NCI-H748 (cell line): ENCODE measurements at regions not wholly inside any gene's neighbourhood (a gene's known extent, or its start where the extent isn't known, plus 50 kb on each side); places are given as distances from the start of the nearest gene placed in this dataset.

Experiments
- DNase-seq: peaks from one replicate; lab custom pipeline; 2025; ENCODE audit not compliant: unreplicated experiment; lab: John Stamatoyannopoulos, UW

- no peak for DNase-seq
Observed at GRCh38 chr7:26044320-26044719, 107.7 kb upstream of the NFE2L3 start.

- DNase-seq: no peak
Observed at GRCh38 chr7:26046150-26046549, 105.8 kb upstream of the NFE2L3 start.

GRCh38 chr7:26046878-26047277 is 105.1 kb upstream of the NFE2L3 start:
- no peak for DNase-seq

DNA sequence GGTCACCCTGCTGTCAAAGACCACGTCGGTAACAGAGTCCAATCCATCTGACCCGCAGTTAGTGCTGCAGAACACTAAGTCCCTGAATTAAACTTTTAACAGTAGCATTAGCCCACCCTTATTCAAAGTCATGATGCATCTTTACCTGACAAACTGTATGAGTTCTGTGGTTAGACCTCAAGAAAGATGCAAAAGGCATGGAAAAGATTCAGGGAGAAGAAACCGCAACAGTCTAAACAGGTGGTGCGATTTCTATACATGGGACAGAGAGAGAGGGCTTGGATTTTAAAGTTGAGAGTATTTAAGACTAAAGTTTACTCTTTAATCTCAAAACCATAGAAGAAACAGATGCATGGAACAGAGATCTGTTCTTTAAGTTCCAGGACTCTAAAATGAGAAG is 103.3 kb upstream of the NFE2L3 start:
- DNase-seq: no peak

- DNase-seq: no peak
Observed at GRCh38 chr7:26049081-26049480, 102.9 kb upstream of the NFE2L3 start.

DNA sequence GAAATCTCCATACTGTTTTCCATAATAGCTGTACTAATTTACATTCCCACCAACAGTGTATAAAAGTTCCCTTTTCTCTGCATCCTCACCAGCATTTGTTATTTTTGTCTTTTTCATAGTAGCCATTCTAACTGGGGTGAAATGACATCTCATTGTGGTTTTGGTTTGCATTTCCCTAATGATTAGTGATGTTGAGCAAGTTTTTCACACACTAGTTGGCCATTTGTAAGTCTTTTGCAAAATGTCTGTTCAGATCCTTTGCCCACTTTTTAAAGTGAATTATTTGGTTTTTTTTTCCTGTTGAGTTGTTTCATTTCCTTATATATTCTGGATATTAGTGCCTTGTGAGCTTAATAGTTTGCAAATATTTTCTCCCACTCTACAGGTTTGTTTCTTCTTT is 101.0 kb upstream of the NFE2L3 start:
- DNase-seq: no peak

GRCh38 chr7:26052706-26053105 is 99.3 kb upstream of the NFE2L3 start:
- no peak for DNase-seq

GRCh38 chr7:26054386-26054785 is 97.6 kb upstream of the NFE2L3 start:
- DNase-seq: peak; percentile 33

DNA sequence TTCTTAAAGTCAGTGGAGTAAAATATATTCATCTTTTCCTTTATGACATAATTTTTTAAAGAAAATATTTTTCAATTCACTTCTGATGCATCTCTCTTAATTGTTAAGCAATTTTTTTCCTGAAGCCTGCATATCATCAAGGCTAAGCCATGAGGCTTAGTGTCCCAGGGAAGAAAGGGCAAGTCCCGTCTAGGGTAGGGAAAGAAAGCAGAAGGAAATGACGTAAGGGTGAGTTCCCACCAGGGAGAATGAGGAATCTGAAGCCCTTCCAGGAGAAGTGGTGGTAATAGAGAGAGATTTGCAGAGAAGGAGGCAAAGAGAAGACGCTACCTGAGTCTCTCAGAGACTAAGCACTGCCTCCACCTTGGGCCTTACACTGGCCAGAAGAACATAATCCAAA is 96.8 kb upstream of the NFE2L3 start:
- DNase-seq: no peak

- peak; percentile 94 for DNase-seq
Observed at GRCh38 chr7:26060733-26061677, 91.0 kb upstream of the NFE2L3 start.

GRCh38 chr7:26061678-26062603 is 90.1 kb upstream of the NFE2L3 start:
- DNase-seq: peak; percentile 94

DNA sequence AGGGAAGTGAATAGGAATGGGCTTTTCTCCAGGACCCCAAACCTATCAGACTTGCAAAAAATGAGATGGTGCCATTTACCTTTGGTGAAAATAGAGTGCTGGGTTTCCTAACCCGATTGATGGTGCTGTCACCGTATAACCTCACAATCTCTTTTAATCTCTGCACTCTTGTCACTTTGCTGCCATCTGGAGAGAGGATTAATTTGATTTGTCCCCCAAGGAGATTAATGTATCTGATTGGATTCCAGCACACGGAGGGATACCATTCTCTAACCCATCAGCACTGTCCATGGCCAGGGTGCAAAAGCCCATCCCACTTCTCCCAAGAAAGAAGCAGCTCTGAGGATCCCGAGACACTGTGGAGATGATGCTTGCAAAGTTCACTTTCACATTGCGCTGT is 86.3 kb upstream of the NFE2L3 start:
- DNase-seq: no peak

- no peak for DNase-seq
Observed at GRCh38 chr7:26066736-26067135, 85.3 kb upstream of the NFE2L3 start.

- DNase-seq: no peak
Observed at GRCh38 chr7:26070290-26070689, 81.7 kb upstream of the NFE2L3 start.

GRCh38 chr7:26071622-26072456 is 80.2 kb upstream of the NFE2L3 start:
- no peak for DNase-seq

DNA sequence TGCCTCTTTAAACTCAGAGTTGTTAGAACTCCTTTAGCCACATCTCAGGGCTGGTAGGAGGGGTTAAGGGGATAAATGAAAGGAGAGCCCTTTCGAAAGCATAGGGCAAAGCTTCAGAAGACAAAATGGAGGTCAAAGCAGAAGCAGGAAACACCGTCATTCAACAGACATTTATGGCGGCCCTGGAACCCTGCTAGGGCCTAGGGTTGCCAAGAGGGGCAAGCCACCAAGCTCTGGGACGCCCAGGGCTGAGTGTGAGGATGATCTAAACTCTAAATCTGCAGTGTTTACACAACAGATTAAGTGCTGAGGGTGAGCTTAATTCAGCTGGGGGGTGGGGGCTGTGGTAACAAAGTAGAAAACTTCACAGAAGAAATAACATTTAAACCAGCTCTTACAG is 79.0 kb upstream of the NFE2L3 start:
- no peak for DNase-seq

DNA sequence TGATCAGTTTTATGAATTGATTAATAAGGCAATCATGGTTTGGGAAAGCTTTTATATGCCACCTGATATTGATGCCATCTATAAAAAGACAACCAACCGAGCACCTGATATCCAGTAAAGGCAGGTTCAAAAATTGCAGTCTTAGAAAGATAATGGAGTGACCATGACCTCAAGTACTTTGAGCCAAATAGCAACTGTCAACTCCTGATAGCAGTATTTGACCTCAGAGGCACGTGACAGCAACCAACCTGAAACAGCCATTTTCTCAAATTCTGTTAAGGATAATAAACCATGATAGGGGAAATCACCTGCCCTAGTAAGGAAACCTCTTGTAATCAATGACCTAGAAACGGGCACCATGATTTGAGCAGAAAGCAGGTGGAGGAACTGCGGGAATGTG is 77.1 kb upstream of the NFE2L3 start:
- DNase-seq: no peak

GRCh38 chr7:26076691-26077090 is 75.3 kb upstream of the NFE2L3 start:
- no peak for DNase-seq

DNA sequence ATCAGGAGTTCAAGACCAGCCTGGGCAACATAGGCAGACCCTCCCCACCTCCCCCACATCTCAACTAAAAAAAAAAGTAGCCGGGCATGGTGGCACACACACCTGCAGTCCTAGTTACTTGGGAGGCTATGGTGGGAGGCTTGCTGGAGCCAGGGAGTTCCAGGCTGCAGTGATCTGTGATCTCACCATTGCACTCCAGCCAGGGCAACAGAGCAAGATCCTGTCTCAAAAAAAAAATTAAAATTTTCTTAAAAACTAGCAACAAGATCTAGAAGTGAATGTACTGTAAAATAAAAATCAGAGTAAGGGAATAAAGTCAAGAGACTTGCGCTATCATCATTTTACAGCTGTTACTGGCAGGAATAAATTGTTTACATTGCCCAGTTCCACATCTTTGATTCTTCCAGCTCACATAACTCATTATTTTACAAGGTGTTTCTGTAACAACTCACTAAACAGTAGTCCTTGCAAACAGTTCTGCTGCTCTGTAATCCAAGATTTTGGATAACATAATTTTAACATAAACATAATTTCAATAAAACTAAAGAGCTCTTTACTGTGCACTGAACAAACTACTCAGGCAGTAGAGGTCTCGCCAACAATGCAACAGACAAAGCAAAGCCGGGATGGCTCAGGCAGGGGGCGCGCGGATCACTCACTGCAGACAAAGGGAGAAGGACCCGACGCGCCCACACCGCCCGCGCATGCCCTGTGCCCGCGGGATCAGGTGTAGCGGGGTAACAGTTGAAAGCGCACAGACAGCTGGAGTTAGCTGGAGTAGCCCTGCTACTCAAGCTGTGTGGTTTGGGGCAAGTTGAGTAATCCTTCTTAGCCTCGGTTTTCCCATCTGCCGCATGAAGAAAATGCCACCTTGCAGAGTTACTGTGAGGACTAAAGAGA is 73.3 kb upstream of the NFE2L3 start:
- DNase-seq: peak; percentile 92

DNA sequence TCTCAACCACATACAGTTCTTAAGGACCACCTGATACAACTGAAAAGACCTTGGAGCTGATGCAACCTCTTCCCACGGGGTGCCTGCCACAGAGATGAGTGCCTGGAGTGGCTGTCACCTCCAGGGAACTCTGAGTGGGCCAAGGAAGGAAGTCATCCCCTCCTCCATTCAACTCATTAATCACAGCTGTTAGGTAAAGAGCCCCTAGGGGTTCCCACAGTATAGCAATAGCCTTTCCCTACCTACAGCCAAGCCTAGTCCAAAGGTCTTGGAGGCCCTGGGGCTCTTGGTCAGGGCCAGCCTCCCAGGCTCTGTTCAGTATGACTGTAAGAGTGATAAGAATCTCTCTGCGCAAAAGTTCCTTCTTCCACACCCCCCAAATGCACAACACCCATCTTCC is 70.4 kb upstream of the NFE2L3 start:
- DNase-seq: no peak
